Upper lobe of right lung (tissue), 1 donor: ENCODE measurements at regions not wholly inside any gene's neighbourhood (a gene's known extent, or its start where the extent isn't known, plus 50 kb on each side); places are given as distances from the start of the nearest gene placed in this dataset.
"Not testable (repeated sequence)": the region's sequence is repeated elsewhere in the genome, so short reads cannot be mapped to it uniquely, and the experiment has no call there.

Experiments
- ATAC-seq: fragments of 200-7000 bp; cut with Tn5 transposase; one replicate; pipeline ENCODE4 v1.9.1; 2020; ENCODE audit warnings: mild to moderate bottlenecking, moderate library complexity
- DNase-seq: peaks from one replicate; pipeline ENCODE4 v3.0.0-alpha.2; 2020
- H3K27ac ChIP-seq: fragments of 200-600 bp; one replicate; pipeline ENCODE4 v1.8.0; 2022
- H3K27me3 ChIP-seq: fragments of 200-600 bp; one replicate; pipeline ENCODE4 v1.8.0; 2022; ENCODE audit warnings: mild to moderate bottlenecking
- H3K36me3 ChIP-seq: fragments of 200-600 bp; one replicate; pipeline ENCODE4 v1.8.0; 2022
- H3K4me1 ChIP-seq: fragments of 200-600 bp; one replicate; pipeline ENCODE4 v1.8.0; 2022
- H3K4me3 ChIP-seq: fragments of 200-600 bp; one replicate; pipeline ENCODE4 v1.8.0; 2022; ENCODE audit warnings: mild to moderate bottlenecking
- H3K9me3 ChIP-seq: fragments of 200-600 bp; one replicate; pipeline ENCODE4 v1.8.0; 2022
- intact Hi-C: fragments of 100-400 bp; cut with DNase I; formaldehyde crosslinking; loops from one replicate; pipeline ENCODE4 v1.11.0; 2022
- TF ChIP-seq, protein P1 (sequence below): fragments of 200-600 bp; IDR thresholded peaks from one replicate; pipeline ENCODE4 v1.8.0; 2022; ENCODE audit warnings: antibody characterized with exemption
- donor health status: DM: no; HTN: yes; CAD: no; lungs with severe emphysema.

DNA sequence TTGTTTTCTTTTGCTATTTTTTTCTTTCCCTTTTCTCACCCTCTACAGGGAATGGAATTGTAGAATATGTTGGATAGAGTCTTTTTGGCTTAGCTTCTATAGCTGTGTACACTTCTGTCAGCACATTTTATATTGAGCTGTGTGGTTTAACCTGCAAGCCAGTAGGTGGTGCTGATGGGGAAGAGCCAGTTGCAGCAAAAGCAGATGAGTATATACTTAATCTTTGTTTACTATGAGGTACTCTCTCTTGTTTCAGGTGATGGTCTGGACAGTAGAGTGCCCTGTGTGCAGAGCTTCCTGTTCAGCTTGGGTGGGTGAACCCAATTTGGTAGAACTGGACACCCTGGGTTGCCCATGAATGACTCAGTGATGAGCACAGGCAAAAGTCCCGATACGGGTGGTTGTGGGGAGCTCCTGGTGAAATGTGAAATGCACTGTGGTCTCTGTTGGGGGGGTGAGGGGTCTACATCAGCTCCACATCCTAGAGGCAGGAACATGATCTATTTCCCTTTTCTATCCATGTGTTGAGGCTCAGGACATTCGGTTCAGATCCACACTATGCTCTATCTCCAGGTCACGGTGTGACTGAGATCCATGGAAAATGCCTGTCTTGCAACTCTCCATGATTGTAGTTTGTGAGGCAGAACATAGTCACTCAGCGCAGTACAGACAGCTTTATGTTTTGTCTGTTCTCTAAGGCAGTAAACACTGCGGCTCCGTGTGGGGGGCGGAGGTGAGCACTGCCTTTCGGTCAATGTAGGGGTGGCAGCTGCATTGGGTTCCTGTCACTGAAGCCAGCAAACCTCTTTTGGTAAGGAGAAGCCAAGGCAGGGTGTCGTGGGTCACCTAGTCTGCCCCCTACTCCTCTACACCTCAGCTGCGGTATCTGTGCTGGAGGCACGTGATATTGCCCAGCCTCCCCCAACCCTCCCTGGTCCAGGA, 353.2 kb downstream of the PRR16 start:
- Histone ChIP-seq H3K4me3 (no peak overlapping the region), H3K36me3 (no peaks in the 10 kb centered on the region), H3K4me1 (no peaks in the 10 kb centered on the region), H3K27me3 (no peaks in the 10 kb centered on the region), H3K27ac (no peak overlapping the region), H3K9me3 (no peaks in the 10 kb centered on the region)
- intact Hi-C loops, result no loop called here
- ATAC-seq (peak; percentile 61), DNase-seq (no peak)
- TF ChIP-seq, protein P1, sequence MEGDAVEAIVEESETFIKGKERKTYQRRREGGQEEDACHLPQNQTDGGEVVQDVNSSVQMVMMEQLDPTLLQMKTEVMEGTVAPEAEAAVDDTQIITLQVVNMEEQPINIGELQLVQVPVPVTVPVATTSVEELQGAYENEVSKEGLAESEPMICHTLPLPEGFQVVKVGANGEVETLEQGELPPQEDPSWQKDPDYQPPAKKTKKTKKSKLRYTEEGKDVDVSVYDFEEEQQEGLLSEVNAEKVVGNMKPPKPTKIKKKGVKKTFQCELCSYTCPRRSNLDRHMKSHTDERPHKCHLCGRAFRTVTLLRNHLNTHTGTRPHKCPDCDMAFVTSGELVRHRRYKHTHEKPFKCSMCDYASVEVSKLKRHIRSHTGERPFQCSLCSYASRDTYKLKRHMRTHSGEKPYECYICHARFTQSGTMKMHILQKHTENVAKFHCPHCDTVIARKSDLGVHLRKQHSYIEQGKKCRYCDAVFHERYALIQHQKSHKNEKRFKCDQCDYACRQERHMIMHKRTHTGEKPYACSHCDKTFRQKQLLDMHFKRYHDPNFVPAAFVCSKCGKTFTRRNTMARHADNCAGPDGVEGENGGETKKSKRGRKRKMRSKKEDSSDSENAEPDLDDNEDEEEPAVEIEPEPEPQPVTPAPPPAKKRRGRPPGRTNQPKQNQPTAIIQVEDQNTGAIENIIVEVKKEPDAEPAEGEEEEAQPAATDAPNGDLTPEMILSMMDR, result peak; percentile 29

GRCh38 chr5:120818128-120818527, 354.0 kb downstream of the PRR16 start:
- H3K4me1 ChIP-seq, result no peaks in the 10 kb centered on the region
- no peak overlapping the region for H3K27ac ChIP-seq
- DNase-seq (no peak), ATAC-seq (no peak)
- H3K4me3 ChIP-seq, result no peak overlapping the region
- intact Hi-C loops, result no loop called here
- no peaks in the 10 kb centered on the region for H3K9me3 ChIP-seq
- TF ChIP-seq, protein P1, result no peak
- no peaks in the 10 kb centered on the region for H3K36me3 ChIP-seq
- H3K27me3 ChIP-seq, result no peaks in the 10 kb centered on the region

- intact Hi-C loops, result no loop called here
- no peaks in the 10 kb centered on the region for H3K36me3 ChIP-seq
- no peak for ATAC-seq
- H3K9me3 ChIP-seq, result no peaks in the 10 kb centered on the region
- DNase-seq, result no peak
- no peak overlapping the region for H3K4me3 ChIP-seq
- no peak overlapping the region for H3K27ac ChIP-seq
- no peaks in the 10 kb centered on the region for H3K4me1 ChIP-seq
- H3K27me3 ChIP-seq, result no peaks in the 10 kb centered on the region
- TF ChIP-seq, protein P1, result no peak
Measured at GRCh38 chr5:120823328-120823727, 359.2 kb downstream of the PRR16 start.

GRCh38 chr5:120831646-120832045, 367.5 kb downstream of the PRR16 start:
- intact Hi-C loops, H3K36me3 ChIP-seq, H3K9me3 ChIP-seq, H3K27me3 ChIP-seq, ATAC-seq, DNase-seq, H3K27ac ChIP-seq, H3K4me3 ChIP-seq, H3K4me1 ChIP-seq: not testable (repeated sequence)

DNA sequence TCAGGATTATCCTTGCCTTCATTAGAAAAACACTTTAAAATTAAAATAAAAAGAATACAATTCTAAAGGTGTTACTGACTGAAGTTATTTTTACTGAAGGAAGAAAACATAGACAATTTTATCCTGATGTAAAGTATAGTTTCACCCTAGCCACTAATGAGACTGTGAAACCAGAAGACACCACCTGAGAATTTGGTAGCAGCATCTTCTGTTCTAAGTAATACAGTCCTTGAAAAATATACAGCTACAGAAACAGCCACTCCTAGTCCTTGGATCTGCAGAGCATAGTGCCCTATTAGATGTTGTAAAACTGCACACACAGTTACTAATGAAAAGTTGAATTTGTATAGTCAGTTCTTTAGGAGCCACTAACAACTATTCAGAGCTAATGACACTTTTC, 377.7 kb downstream of the PRR16 start:
- no peak overlapping the region for H3K27ac ChIP-seq
- intact Hi-C loops, result no loop called here
- ATAC-seq, result no peak
- TF ChIP-seq, protein P1, result no peak
- H3K9me3 ChIP-seq, result no peaks in the 10 kb centered on the region
- no peaks in the 10 kb centered on the region for H3K4me1 ChIP-seq
- no peaks in the 10 kb centered on the region for H3K27me3 ChIP-seq
- H3K36me3 ChIP-seq, result no peaks in the 10 kb centered on the region
- H3K4me3 ChIP-seq, result no peak overlapping the region
- no peak for DNase-seq

- Histone ChIP-seq H3K36me3 (no peaks in the 10 kb centered on the region), H3K9me3 (no peaks in the 10 kb centered on the region), H3K27ac (no peak overlapping the region), H3K4me3 (no peak overlapping the region), H3K4me1 (no peaks in the 10 kb centered on the region), H3K27me3 (no peaks in the 10 kb centered on the region)
- TF ChIP-seq, protein P1, result no peak
- ATAC-seq, result no peak
- intact Hi-C loops, result no loop called here
- DNase-seq, result no peak
Measured at GRCh38 chr5:120843390-120843980, 379.4 kb downstream of the PRR16 start.
